ENCODE measurements at regions not wholly inside any gene's neighbourhood (a gene's known extent, or its start where the extent isn't known, plus 50 kb on each side); places are given as distances from the start of the nearest gene placed in this dataset.

DNA sequence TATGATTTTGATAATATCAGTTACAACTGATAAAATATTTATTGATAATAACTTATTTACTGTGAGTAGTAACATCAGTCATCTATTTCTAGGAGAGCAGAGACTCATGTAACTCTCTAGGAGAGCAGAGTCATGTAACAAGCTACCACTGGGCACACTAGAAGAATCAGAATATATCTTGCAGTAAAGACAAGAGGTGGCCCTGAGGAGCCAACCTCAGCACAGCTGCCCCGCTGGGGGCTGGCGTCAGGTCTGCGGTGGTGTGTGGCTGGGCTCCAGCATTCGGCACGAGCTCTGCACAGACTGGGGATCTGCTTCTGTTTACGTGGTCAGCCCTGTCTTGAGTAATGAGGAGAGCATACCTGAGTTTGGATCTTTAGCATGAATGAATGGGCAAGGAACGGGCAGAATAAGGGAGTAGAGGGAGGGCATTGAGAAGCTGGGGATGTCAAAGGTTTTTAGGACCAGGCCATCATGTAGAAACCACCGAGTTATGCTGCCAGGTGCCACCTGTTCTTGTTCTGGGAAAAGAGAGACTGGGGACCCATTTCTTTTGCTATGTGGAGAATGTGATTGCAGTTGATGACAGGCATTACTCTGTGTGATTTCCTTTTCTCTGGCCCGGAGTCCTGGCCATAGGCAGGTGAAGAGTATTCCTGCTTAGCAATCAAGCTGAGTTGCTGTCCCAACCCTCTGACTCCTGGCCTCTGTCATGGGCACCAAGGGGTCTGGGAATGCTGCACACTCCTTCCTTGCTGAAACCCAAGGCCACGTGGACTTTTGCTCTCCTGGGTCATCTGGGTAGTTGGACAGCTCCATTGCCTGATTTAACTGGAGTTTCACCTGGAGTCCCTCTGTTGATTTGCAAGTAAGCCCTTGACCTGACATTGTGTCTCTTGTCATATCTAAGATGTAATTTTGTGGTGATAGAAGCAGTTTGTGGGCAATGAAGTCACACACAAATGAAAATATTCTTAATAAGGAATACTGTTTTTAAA lies 50.9 kb upstream of the HEPHL1 start:
- TF ChIP-seq GATA2 (IDR thresholded peaks at IDR 0.05; ENCODE audit: low read depth, low read length) (no peak), GATA3 (IDR thresholded peaks at IDR 0.05; ENCODE audit: low read depth, low read length) (no peak)

All from SH-SY5Y (cell line).